HCT116 (cell line): ENCODE measurements at regions not wholly inside any gene's neighbourhood (a gene's known extent, or its start where the extent isn't known, plus 50 kb on each side); places are given as distances from the start of the nearest gene placed in this dataset.

Source experiments
- ATAC-seq: fragments of 200-7000 bp; cut with Tn5 transposase; 2 replicates; pipeline ENCODE4 v1.9.1; 2020; ENCODE audit warnings: mild to moderate bottlenecking, moderate library complexity
- BruUV-seq: library from RNA; stranded (reverse); fragments of 400-500 nt; replicated peaks from 2 replicates; lab custom pipeline; 2021; lab: Mats Ljungman, UMichigan
- CTCF ChIA-PET: fragments of 300-600 bp; sonication (Branson Sonifier 250); formaldehyde crosslinking; loops from one replicate; lab custom pipeline; 2021; ENCODE audit warnings: antibody characterized with exemption; lab: Charles Lee
- POLR2A ChIA-PET: fragments of 300-600, 350-600 bp; sonication (Branson Sonifier 250); formaldehyde crosslinking; loops from one replicate; lab custom pipeline; 2021; ENCODE audit warnings: antibody characterized with exemption; lab: Charles Lee
- RAD21 ChIA-PET, 2 experiments: fragments of 300-600 bp; sonication (Branson Sonifier 250); formaldehyde crosslinking; loops; one replicate each; lab custom pipeline; 2023; ENCODE audit warnings: low total read pairs in 2 of 2; ENCODE audit not compliant: uncharacterized antibody in 2 of 2, unreplicated experiment in 2 of 2, low non-redundant PET in 1 of 2; lab: Charles Lee
- DNase-seq: peaks from one replicate; pipeline ENCODE4 v3.0.0-alpha.2; 2010; ENCODE audit warnings: low read depth, low spot score
- H2AFZ ChIP-seq: fragments of 200-600 bp; shearing (Covaris generic), sonication (generic); 2 replicates; pipeline ENCODE4 v1.6.1; 2017; ENCODE audit warnings: low read depth, mixed run types, mixed read lengths, antibody characterized with exemption, low read length; ENCODE audit not compliant: poor library complexity, severe bottlenecking
- H3K27ac ChIP-seq: 2 replicates; pipeline ENCODE4 v1.5.1; 2012; ENCODE audit warnings: low read depth, low read length
- H3K27me3 ChIP-seq: fragments of 200-600 bp; sonication (generic); 2 replicates; pipeline ENCODE4 v1.6.1; 2016; ENCODE audit warnings: mixed run types, low read length, mixed read lengths; ENCODE audit not compliant: insufficient read depth
- H3K36me3 ChIP-seq, 2 experiments: fragments of 200-500 bp in 1 of 2; fragments of 200-600 bp in 1 of 2; sonication (Bioruptor generic) in 1 of 2; sonication (generic) in 1 of 2; 2 replicates each; pipeline versions ENCODE4 v1.5.1 to v1.6.1; 2014 to 2016; ENCODE audit warnings: low read length in 2 of 2, inconsistent platforms in 1 of 2, mixed read lengths in 1 of 2, mixed run types in 1 of 2; ENCODE audit not compliant: insufficient read depth in 2 of 2, control insufficient read depth in 1 of 2
- H3K4me1 ChIP-seq, 2 experiments: fragments of 200-600 bp in 1 of 2; sonication (generic) in 1 of 2; 2 replicates each; pipeline versions ENCODE4 v1.5.1 to v1.6.1; 2012 to 2017; ENCODE audit warnings: low read length in 2 of 2, inconsistent platforms in 1 of 2, mild to moderate bottlenecking in 1 of 2, mixed read lengths in 1 of 2, mixed run types in 1 of 2, moderate library complexity in 1 of 2; ENCODE audit not compliant: insufficient read depth in 2 of 2, control insufficient read depth in 1 of 2
- H3K4me2 ChIP-seq: fragments of 200-600 bp; sonication (generic); 2 replicates; pipeline ENCODE4 v1.6.1; 2017; ENCODE audit warnings: mixed run types, low read length, mixed read lengths
- H3K4me3 ChIP-seq, 2 experiments: fragments of 200-600 bp in 1 of 2; sonication (generic) in 1 of 2; replicated peaks in 1 of 2; 2 replicates each; pipeline ENCODE4 v1.5.1; 2011 to 2016; ENCODE audit warnings: low read length in 2 of 2, control low read depth in 1 of 2, low read depth in 1 of 2, mild to moderate bottlenecking in 1 of 2, mixed read lengths in 1 of 2, mixed run types in 1 of 2
- H3K79me2 ChIP-seq: fragments of 200-600 bp; sonication (generic); 2 replicates; pipeline ENCODE4 v1.6.1; 2017; ENCODE audit warnings: mild to moderate bottlenecking, mixed run types, low read length, moderate library complexity, mixed read lengths; ENCODE audit not compliant: insufficient read depth
- H3K9ac ChIP-seq: fragments of 200-600 bp; sonication (generic); 2 replicates; pipeline ENCODE4 v1.6.1; 2016; ENCODE audit warnings: low read length, mixed read lengths
- H3K9me2 ChIP-seq: fragments of 200-600 bp; sonication (generic), shearing (Covaris generic); 2 replicates; pipeline ENCODE4 v1.6.1; 2017; ENCODE audit warnings: mixed run types, mild to moderate bottlenecking, moderate library complexity; ENCODE audit not compliant: insufficient read depth
- H3K9me3 ChIP-seq, 2 experiments: fragments of 200-500 bp in 1 of 2; fragments of 200-600 bp in 1 of 2; sonication (Bioruptor generic) in 1 of 2; sonication (generic) in 1 of 2; 2 replicates each; pipeline ENCODE4 v1.6.1; 2014 to 2017; ENCODE audit warnings: low read length in 2 of 2, mixed read lengths in 2 of 2, inconsistent platforms in 1 of 2, low read depth in 1 of 2, mild to moderate bottlenecking in 1 of 2, mixed run types in 1 of 2, moderate library complexity in 1 of 2; ENCODE audit not compliant: control insufficient read depth in 1 of 2, insufficient read depth in 1 of 2
- H4K20me1 ChIP-seq: fragments of 200-600 bp; sonication (generic), shearing (Covaris generic); 2 replicates; pipeline ENCODE4 v1.6.1; 2017; ENCODE audit warnings: mixed run types, mild to moderate bottlenecking, moderate library complexity; ENCODE audit not compliant: insufficient read depth
- EGR1 ChIP-seq: IDR thresholded peaks from 2 replicates; pipeline ENCODE4 v1.6.1; 2012; ENCODE audit warnings: low read depth
- ELF1 ChIP-seq: IDR thresholded peaks from 2 replicates; pipeline ENCODE4 v1.6.1; 2012; ENCODE audit warnings: low read depth, borderline replicate concordance
- EZH2 ChIP-seq: fragments of 200-600 bp; sonication (generic); IDR thresholded peaks from 2 replicates; pipeline ENCODE4 v1.6.1; 2017; ENCODE audit warnings: antibody characterized with exemption, mixed run types
- FOSL1 ChIP-seq: IDR thresholded peaks from 2 replicates; pipeline ENCODE4 v1.6.1; 2012; ENCODE audit warnings: low read depth
- JUND ChIP-seq: IDR thresholded peaks from 2 replicates; pipeline ENCODE4 v1.6.1; 2012
- POLR2AphosphoS5 ChIP-seq: IDR thresholded peaks from 2 replicates; pipeline ENCODE4 v1.6.1; 2011; ENCODE audit warnings: mild to moderate bottlenecking, low read depth, low read length, moderate library complexity
- TCF7L2 ChIP-seq: IDR thresholded peaks from 2 replicates; pipeline ENCODE4 v1.7.0; 2011; ENCODE audit warnings: borderline replicate concordance, inconsistent platforms; ENCODE audit not compliant: insufficient read depth, insufficient read length; ENCODE audit errors: extremely low read depth
- YY1 ChIP-seq: IDR thresholded peaks from 2 replicates; pipeline ENCODE4 v1.6.1; 2011; ENCODE audit warnings: low read length, low read depth, moderate library complexity, mild to moderate bottlenecking; ENCODE audit not compliant: insufficient replicate concordance; ENCODE audit errors: extremely low read depth
- ZFX ChIP-seq: fragments of 450-650 bp; IDR thresholded peaks from 2 replicates; pipeline ENCODE4 v1.6.1; 2017
- intact Hi-C: fragments of 100-400 bp; cut with micrococcal nuclease; formaldehyde crosslinking; loops from 2 replicates; pipeline ENCODE4 v1.10.0; 2022
- TF ChIP-seq, protein P1 (sequence below): IDR thresholded peaks from 2 replicates; pipeline ENCODE4 v1.6.1; 2012; ENCODE audit warnings: low read depth
- TF ChIP-seq, protein P2 (sequence below), 3 experiments: fragments of 200-600 bp in 1 of 3; sonication (generic) in 1 of 3; IDR thresholded peaks in 2 of 3; conservative IDR thresholded peaks in 1 of 3; 2 replicates each; pipeline ENCODE4 v1.5.1; 2012 to 2017; ENCODE audit warnings: low read depth in 2 of 3, low read length in 2 of 3, antibody characterized with exemption in 1 of 3, borderline replicate concordance in 1 of 3, control low read depth in 1 of 3, mild to moderate bottlenecking in 1 of 3, mixed read lengths in 1 of 3, mixed run types in 1 of 3, moderate library complexity in 1 of 3; ENCODE audit not compliant: insufficient read depth in 1 of 3

DNA sequence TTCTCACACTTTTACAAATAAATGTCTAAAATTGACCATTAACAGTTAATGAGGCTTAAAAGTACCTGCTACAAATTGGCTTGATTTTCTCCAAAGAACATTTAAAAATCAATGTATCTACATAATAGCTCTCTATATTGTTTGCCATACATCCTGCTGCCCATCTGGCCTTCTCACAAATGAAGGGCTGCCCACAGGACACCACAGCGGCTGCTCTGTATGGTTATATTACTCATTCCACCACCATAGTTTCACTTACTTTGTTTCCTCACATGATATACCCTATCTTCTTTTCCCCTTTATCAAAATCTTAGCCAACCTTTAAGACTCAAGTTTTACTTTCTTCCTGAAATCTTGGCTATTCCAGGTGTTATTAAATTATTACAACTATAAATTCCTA lies 407.7 kb upstream of the HTR1E start:
- Histone ChIP-seq H2AFZ (no peak overlapping the region), H3K4me1 (no peaks in the 10 kb centered on the region), H3K27me3 (no peaks in the 10 kb centered on the region), H3K9me2 (no peaks in the 10 kb centered on the region)
- RAD21 ChIA-PET = no interaction called here
- no peak for TF ChIP-seq JUND
- TF ChIP-seq ELF1 = no peak
- TF ChIP-seq, protein P1, sequence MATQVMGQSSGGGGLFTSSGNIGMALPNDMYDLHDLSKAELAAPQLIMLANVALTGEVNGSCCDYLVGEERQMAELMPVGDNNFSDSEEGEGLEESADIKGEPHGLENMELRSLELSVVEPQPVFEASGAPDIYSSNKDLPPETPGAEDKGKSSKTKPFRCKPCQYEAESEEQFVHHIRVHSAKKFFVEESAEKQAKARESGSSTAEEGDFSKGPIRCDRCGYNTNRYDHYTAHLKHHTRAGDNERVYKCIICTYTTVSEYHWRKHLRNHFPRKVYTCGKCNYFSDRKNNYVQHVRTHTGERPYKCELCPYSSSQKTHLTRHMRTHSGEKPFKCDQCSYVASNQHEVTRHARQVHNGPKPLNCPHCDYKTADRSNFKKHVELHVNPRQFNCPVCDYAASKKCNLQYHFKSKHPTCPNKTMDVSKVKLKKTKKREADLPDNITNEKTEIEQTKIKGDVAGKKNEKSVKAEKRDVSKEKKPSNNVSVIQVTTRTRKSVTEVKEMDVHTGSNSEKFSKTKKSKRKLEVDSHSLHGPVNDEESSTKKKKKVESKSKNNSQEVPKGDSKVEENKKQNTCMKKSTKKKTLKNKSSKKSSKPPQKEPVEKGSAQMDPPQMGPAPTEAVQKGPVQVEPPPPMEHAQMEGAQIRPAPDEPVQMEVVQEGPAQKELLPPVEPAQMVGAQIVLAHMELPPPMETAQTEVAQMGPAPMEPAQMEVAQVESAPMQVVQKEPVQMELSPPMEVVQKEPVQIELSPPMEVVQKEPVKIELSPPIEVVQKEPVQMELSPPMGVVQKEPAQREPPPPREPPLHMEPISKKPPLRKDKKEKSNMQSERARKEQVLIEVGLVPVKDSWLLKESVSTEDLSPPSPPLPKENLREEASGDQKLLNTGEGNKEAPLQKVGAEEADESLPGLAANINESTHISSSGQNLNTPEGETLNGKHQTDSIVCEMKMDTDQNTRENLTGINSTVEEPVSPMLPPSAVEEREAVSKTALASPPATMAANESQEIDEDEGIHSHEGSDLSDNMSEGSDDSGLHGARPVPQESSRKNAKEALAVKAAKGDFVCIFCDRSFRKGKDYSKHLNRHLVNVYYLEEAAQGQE = no peak
- TF ChIP-seq, all 23 proteins: peak for 0
- H3K27ac ChIP-seq = no peak overlapping the region
- POLR2A ChIA-PET = no interaction called here
- no peaks in the 10 kb centered on the region for H3K79me2 ChIP-seq
- H3K9me3 ChIP-seq = no peaks in the 10 kb centered on the region; a peak in 1 of 4 replicates
- DNase-seq (no peak), ATAC-seq (no peak)
- BruUV-seq = no TSS peak
- CTCF ChIA-PET = no interaction called here
- H3K9ac ChIP-seq = no peak overlapping the region
- no peaks in the 10 kb centered on the region for H3K36me3 ChIP-seq
- no peak overlapping the region for H3K4me3 ChIP-seq
- intact Hi-C loops = no loop called here
- no peaks in the 10 kb centered on the region for H4K20me1 ChIP-seq
- no peak overlapping the region for H3K4me2 ChIP-seq

- DNase-seq (no peak), ATAC-seq (no peak)
- no peak for TF ChIP-seq POLR2AphosphoS5
- TF ChIP-seq ZFX = no peak
- no peak for TF ChIP-seq EZH2
- TF ChIP-seq TCF7L2 = no peak
- TF ChIP-seq, protein P2, sequence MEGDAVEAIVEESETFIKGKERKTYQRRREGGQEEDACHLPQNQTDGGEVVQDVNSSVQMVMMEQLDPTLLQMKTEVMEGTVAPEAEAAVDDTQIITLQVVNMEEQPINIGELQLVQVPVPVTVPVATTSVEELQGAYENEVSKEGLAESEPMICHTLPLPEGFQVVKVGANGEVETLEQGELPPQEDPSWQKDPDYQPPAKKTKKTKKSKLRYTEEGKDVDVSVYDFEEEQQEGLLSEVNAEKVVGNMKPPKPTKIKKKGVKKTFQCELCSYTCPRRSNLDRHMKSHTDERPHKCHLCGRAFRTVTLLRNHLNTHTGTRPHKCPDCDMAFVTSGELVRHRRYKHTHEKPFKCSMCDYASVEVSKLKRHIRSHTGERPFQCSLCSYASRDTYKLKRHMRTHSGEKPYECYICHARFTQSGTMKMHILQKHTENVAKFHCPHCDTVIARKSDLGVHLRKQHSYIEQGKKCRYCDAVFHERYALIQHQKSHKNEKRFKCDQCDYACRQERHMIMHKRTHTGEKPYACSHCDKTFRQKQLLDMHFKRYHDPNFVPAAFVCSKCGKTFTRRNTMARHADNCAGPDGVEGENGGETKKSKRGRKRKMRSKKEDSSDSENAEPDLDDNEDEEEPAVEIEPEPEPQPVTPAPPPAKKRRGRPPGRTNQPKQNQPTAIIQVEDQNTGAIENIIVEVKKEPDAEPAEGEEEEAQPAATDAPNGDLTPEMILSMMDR (IDR thresholded peaks at IDR 0.05 in 2 of 3, conservative IDR thresholded peaks at IDR 0.05 in 1 of 3; ENCODE audit: borderline replicate concordance in 1 of 3, insufficient read depth in 1 of 3, low read depth in 2 of 3, low read length in 2 of 3) = no peak
- TF ChIP-seq YY1 = no peak
- no peak for TF ChIP-seq JUND
- no peak for TF ChIP-seq FOSL1
- TF ChIP-seq EGR1 = no peak
- H4K20me1 ChIP-seq = no peaks in the 10 kb centered on the region
- ChIA-PET RAD21 (no interaction called here), POLR2A (no interaction called here), CTCF (no interaction called here)
- H3K27me3 ChIP-seq = no peaks in the 10 kb centered on the region
- no peak overlapping the region for H3K9ac ChIP-seq
- no peak overlapping the region for H3K4me3 ChIP-seq
- no peak overlapping the region for H3K27ac ChIP-seq
- no peaks in the 10 kb centered on the region for H3K79me2 ChIP-seq
- no peak overlapping the region for H3K4me2 ChIP-seq
- BruUV-seq = no TSS peak
- no peak overlapping the region for H2AFZ ChIP-seq
- no peaks in the 10 kb centered on the region for H3K9me2 ChIP-seq
- H3K9me3 ChIP-seq = no peaks in the 10 kb centered on the region; a peak in 1 of 4 replicates
- intact Hi-C loops = no loop called here
- no peaks in the 10 kb centered on the region for H3K4me1 ChIP-seq
- H3K36me3 ChIP-seq = no peaks in the 10 kb centered on the region
These were observed 411.1 kb upstream of the HTR1E start for GRCh38 chr6:86526238-86526637.
